Spleen (tissue), 11 donors: ENCODE measurements at regions not wholly inside any gene's neighbourhood (a gene's known extent, or its start where the extent isn't known, plus 50 kb on each side); places are given as distances from the start of the nearest gene placed in this dataset.

ENCODE experiments used
- DNase-seq: peaks from one replicate; pipeline ENCODE4 v3.0.0-alpha.2; 2020
- H3K27ac ChIP-seq, 8 donors: fragments of 200-600 bp; sonication (generic) in 7 of 8; 1 replicate in 4 of 8; 2 replicates in 4 of 8; pipeline versions ENCODE4 v1.5.0 to v1.8.0; 2016 to 2021; ENCODE audit warnings: inconsistent platforms in 4 of 8, mild to moderate bottlenecking in 4 of 8, moderate library complexity in 1 of 8
- H3K27me3 ChIP-seq, 7 donors: fragments of 200-600 bp; sonication (generic) in 6 of 7; replicated peaks in 1 of 7; 1 replicate in 4 of 7; 2 replicates in 3 of 7; pipeline versions ENCODE4 v1.5.0 to v1.8.0; 2016 to 2021; ENCODE audit warnings: inconsistent platforms in 3 of 7, mild to moderate bottlenecking in 1 of 7
- H3K36me3 ChIP-seq, 6 donors: fragments of 200-600 bp; sonication (generic) in 5 of 6; 1 replicate in 4 of 6; 2 replicates in 2 of 6; pipeline versions ENCODE4 v1.5.0 to v1.8.0; 2016 to 2021; ENCODE audit warnings: inconsistent platforms in 2 of 6
- H3K4me1 ChIP-seq, 6 donors: fragments of 200-600 bp; sonication (generic) in 5 of 6; 1 replicate in 3 of 6; 2 replicates in 3 of 6; pipeline versions ENCODE4 v1.5.0 to v1.8.0; 2016 to 2021; ENCODE audit warnings: inconsistent platforms in 3 of 6
- H3K4me3 ChIP-seq, 8 donors: fragments of 200-600 bp; sonication (generic) in 7 of 8; 1 replicate in 4 of 8; 2 replicates in 4 of 8; pipeline versions ENCODE4 v1.5.0 to v1.8.0; 2016 to 2021; ENCODE audit warnings: inconsistent platforms in 4 of 8, mild to moderate bottlenecking in 4 of 8, moderate library complexity in 2 of 8
- H3K9me3 ChIP-seq, 8 donors: fragments of 200-600 bp; sonication (generic) in 7 of 8; 1 replicate in 4 of 8; 2 replicates in 4 of 8; pipeline versions ENCODE4 v1.5.0 to v1.8.0; 2016 to 2021; ENCODE audit warnings: inconsistent platforms in 4 of 8
- CTCF ChIP-seq, 11 experiments: fragments of 200-600 bp in 7 of 11; fragments of 450-650 bp in 4 of 11; sonication (generic) in 4 of 11; IDR thresholded peaks in 8 of 11; conservative IDR thresholded peaks in 3 of 11; 1 replicate in 7 of 11; 2 replicates in 4 of 11; pipeline versions ENCODE4 v1.4.0 to v1.8.0; 2016 to 2021; ENCODE audit warnings: antibody characterized with exemption in 11 of 11, inconsistent platforms in 4 of 11, mild to moderate bottlenecking in 1 of 11
- POLR2A ChIP-seq, 3 donors: fragments of 450-650 bp; IDR thresholded peaks; one replicate each; pipeline ENCODE4 v1.5.1; 2017; ENCODE audit warnings: antibody characterized with exemption in 3 of 3, mild to moderate bottlenecking in 1 of 3
- POLR2AphosphoS5 ChIP-seq, 3 donors: sonication (generic); formaldehyde crosslinking; IDR thresholded peaks; one replicate each; pipeline ENCODE4 v1.5.1; 2017; ENCODE audit warnings: antibody characterized with exemption in 3 of 3
- WGBS, 5 donors: extraction: QIAGEN DNeasy Blood & Tissue Kit in 3 of 5; methylation state at CpG; one replicate each; pipeline versions ENCODE4 v1.1.5 to v1.1.7; 2013 to 2018; 5-methylcytosine and 5-hydroxymethylcytosine counted together
- intact Hi-C: fragments of 100-400 bp; cut with DNase I; formaldehyde crosslinking; loops from one replicate; pipeline ENCODE4 v1.15.0; 2023; ENCODE audit warnings: low total_unique reads
- donor health status: healthy with polysubstance abuse.
- donor health status: DM: no; HTN: no; CAD: no; lungs with moderate emphysema.
- donor health status: DM: no; HTN: no; CAD: no.
- donor health status: Bipolar disorder and iron deficiency.
- donor health status: healthy.
- donor health status: DM: no; HTN: no; CAD: no.
- donor health status: DM: yes; HTN: yes; CAD: no.

- TF ChIP-seq CTCF (IDR thresholded peaks at IDR 0.05 in 8 of 11, conservative IDR thresholded peaks at IDR 0.05 in 3 of 11) (no peak), POLR2A (IDR thresholded peaks at IDR 0.05) (no peak), POLR2AphosphoS5 (IDR thresholded peaks at IDR 0.05) (no peak)
These were observed 477.6 kb downstream of the EPM2A start for GRCh38 chr6:145257704-145258103.

GRCh38 chr6:145258122-145258521 lies 477.2 kb downstream of the EPM2A start:
- TF ChIP-seq POLR2A (IDR thresholded peaks at IDR 0.05) (no peak), CTCF (IDR thresholded peaks at IDR 0.05 in 8 of 11, conservative IDR thresholded peaks at IDR 0.05 in 3 of 11) (no peak), POLR2AphosphoS5 (IDR thresholded peaks at IDR 0.05) (no peak)
- DNase-seq = no peak
- H3K27ac ChIP-seq = no peak overlapping the region
- H3K27me3 ChIP-seq = no peaks in the 10 kb centered on the region
- WGBS, 5 donors = 71 to 88% (median 85%) methylated on average over 1 of the region's 1 CpG
- H3K9me3 ChIP-seq = peaks cover 0 to 10% (median 2%) of the 10 kb centered on the region in 8 donors
- intact Hi-C loops = no loop called here
- H3K4me3 ChIP-seq = no peak overlapping the region
- H3K36me3 ChIP-seq = no peaks in the 10 kb centered on the region
- H3K4me1 ChIP-seq = no peaks in the 10 kb centered on the region

More at GRCh38 chr6:145257704-145258103, 477.6 kb downstream of the EPM2A start:
- Histone ChIP-seq H3K36me3 (no peaks in the 10 kb centered on the region), H3K27me3 (no peaks in the 10 kb centered on the region), H3K4me1 (no peaks in the 10 kb centered on the region), H3K4me3 (no peak overlapping the region), H3K27ac (no peak overlapping the region), H3K9me3 (peaks cover 0 to 10% (median 2%) of the 10 kb centered on the region in 8 donors)
- 79 to 95% (median 90%) methylated on average over 1 of the region's 1 CpG for WGBS, 5 donors
- intact Hi-C loops = no loop called here
- DNase-seq = no peak

- no peaks in the 10 kb centered on the region for H3K4me1 ChIP-seq
- no peaks in the 10 kb centered on the region for H3K27me3 ChIP-seq
- H3K36me3 ChIP-seq = no peaks in the 10 kb centered on the region
- TF ChIP-seq POLR2A (IDR thresholded peaks at IDR 0.05) (no peak), CTCF (IDR thresholded peaks at IDR 0.05 in 8 of 11, conservative IDR thresholded peaks at IDR 0.05 in 3 of 11) (no peak), POLR2AphosphoS5 (IDR thresholded peaks at IDR 0.05) (no peak)
- peaks cover 0 to 3% (median under 1%) of the 10 kb centered on the region in 8 donors for H3K9me3 ChIP-seq
- no peak overlapping the region for H3K27ac ChIP-seq
- WGBS, 5 donors = 90 to 96% (median 93%) methylated on average over 2 of the region's 2 CpGs
- DNase-seq = no peak
- no peak overlapping the region for H3K4me3 ChIP-seq
- intact Hi-C loops = no loop called here
These were observed 474.7 kb downstream of the EPM2A start for GRCh38 chr6:145260484-145261175.

GRCh38 chr6:145261758-145262157 lies 473.6 kb downstream of the EPM2A start:
- Histone ChIP-seq H3K27me3 (no peaks in the 10 kb centered on the region), H3K4me3 (no peak overlapping the region), H3K4me1 (no peaks in the 10 kb centered on the region), H3K36me3 (no peaks in the 10 kb centered on the region), H3K9me3 (no peaks in the 10 kb centered on the region), H3K27ac (no peak overlapping the region)
- WGBS, 5 donors = 70 to 82% (median 78%) methylated on average over 2 of the region's 2 CpGs
- intact Hi-C loops = no loop called here
- no peak for TF ChIP-seq POLR2AphosphoS5 (IDR thresholded peaks at IDR 0.05)
- TF ChIP-seq POLR2A (IDR thresholded peaks at IDR 0.05) = no peak
- TF ChIP-seq CTCF (IDR thresholded peaks at IDR 0.05 in 8 of 11, conservative IDR thresholded peaks at IDR 0.05 in 3 of 11) = no peak
- DNase-seq = no peak
